ENCODE measurements at regions not wholly inside any gene's neighbourhood (a gene's known extent, or its start where the extent isn't known, plus 50 kb on each side); places are given as distances from the start of the nearest gene placed in this dataset.

- H3K9me3 ChIP-seq (ENCODE audit: low read length): no peaks in the 10 kb centered on the region
- no peaks in the 10 kb centered on the region for H3K27me3 ChIP-seq (ENCODE audit: control insufficient read depth in 1 of 2, insufficient read depth in 2 of 2, low read length in 2 of 2)
Measured at GRCh38 chr7:41875513-41875912, 172.6 kb upstream of the INHBA start.

GRCh38 chr7:41874201-41874785, 171.4 kb upstream of the INHBA start:
- H3K9ac ChIP-seq (ENCODE audit: low read length): no peak overlapping the region
- H3K4me3 ChIP-seq (ENCODE audit: low read depth in 1 of 2, low read length in 2 of 2): no peak overlapping the region
- no peaks in the 10 kb centered on the region for H3K27me3 ChIP-seq (ENCODE audit: control insufficient read depth in 1 of 2, insufficient read depth in 2 of 2, low read length in 2 of 2)
- no peaks in the 10 kb centered on the region for H3K36me3 ChIP-seq (ENCODE audit: insufficient read depth, low read length)
- no peak overlapping the region for H3K27ac ChIP-seq (ENCODE audit: low read depth, low read length)
- peaks cover 4% of the 10 kb centered on the region for H3K4me1 ChIP-seq (ENCODE audit: insufficient read depth, low read length)
- H3K9me3 ChIP-seq (ENCODE audit: low read length): no peaks in the 10 kb centered on the region

More at GRCh38 chr7:41875513-41875912, 172.6 kb upstream of the INHBA start:
- H3K27ac ChIP-seq (ENCODE audit: low read depth, low read length): no peak overlapping the region
- no peak overlapping the region for H3K9ac ChIP-seq (ENCODE audit: low read length)
- no peaks in the 10 kb centered on the region for H3K36me3 ChIP-seq (ENCODE audit: insufficient read depth, low read length)
- H3K4me3 ChIP-seq (ENCODE audit: low read depth in 1 of 2, low read length in 2 of 2): no peak overlapping the region
- peaks cover 7% of the 10 kb centered on the region for H3K4me1 ChIP-seq (ENCODE audit: insufficient read depth, low read length)

- no peak overlapping the region for H3K4me3 ChIP-seq (ENCODE audit: low read depth in 1 of 2, low read length in 2 of 2)
- no peak overlapping the region for H3K27ac ChIP-seq (ENCODE audit: low read depth, low read length)
- H3K9me3 ChIP-seq (ENCODE audit: low read length): no peaks in the 10 kb centered on the region
Measured at GRCh38 chr7:41873741-41874140, 170.9 kb upstream of the INHBA start.

GRCh38 chr7:41872966-41873365, 170.1 kb upstream of the INHBA start:
- no peak overlapping the region for H3K27ac ChIP-seq (ENCODE audit: low read depth, low read length)
- peaks cover 4% of the 10 kb centered on the region for H3K4me1 ChIP-seq (ENCODE audit: insufficient read depth, low read length)
- H3K36me3 ChIP-seq (ENCODE audit: insufficient read depth, low read length): no peaks in the 10 kb centered on the region
- H3K9ac ChIP-seq (ENCODE audit: low read length): no peak overlapping the region
- no peaks in the 10 kb centered on the region for H3K9me3 ChIP-seq (ENCODE audit: low read length)
- no peak overlapping the region for H3K4me3 ChIP-seq (ENCODE audit: low read depth in 1 of 2, low read length in 2 of 2)
- no peaks in the 10 kb centered on the region for H3K27me3 ChIP-seq (ENCODE audit: control insufficient read depth in 1 of 2, insufficient read depth in 2 of 2, low read length in 2 of 2)

More at GRCh38 chr7:41873741-41874140, 170.9 kb upstream of the INHBA start:
- no peak overlapping the region for H3K9ac ChIP-seq (ENCODE audit: low read length)
- H3K27me3 ChIP-seq (ENCODE audit: control insufficient read depth in 1 of 2, insufficient read depth in 2 of 2, low read length in 2 of 2): no peaks in the 10 kb centered on the region
- H3K36me3 ChIP-seq (ENCODE audit: insufficient read depth, low read length): no peaks in the 10 kb centered on the region
- H3K4me1 ChIP-seq (ENCODE audit: insufficient read depth, low read length): peaks cover 4% of the 10 kb centered on the region

- H3K9ac ChIP-seq (ENCODE audit: low read length): no peak overlapping the region
- H3K36me3 ChIP-seq (ENCODE audit: insufficient read depth, low read length): no peaks in the 10 kb centered on the region
- H3K9me3 ChIP-seq (ENCODE audit: low read length): no peaks in the 10 kb centered on the region
- no peak overlapping the region for H3K27ac ChIP-seq (ENCODE audit: low read depth, low read length)
- no peaks in the 10 kb centered on the region for H3K27me3 ChIP-seq (ENCODE audit: control insufficient read depth in 1 of 2, insufficient read depth in 2 of 2, low read length in 2 of 2)
- peaks cover 4% of the 10 kb centered on the region for H3K4me1 ChIP-seq (ENCODE audit: insufficient read depth, low read length)
- no peak overlapping the region for H3K4me3 ChIP-seq (ENCODE audit: low read depth in 1 of 2, low read length in 2 of 2)
Measured at GRCh38 chr7:41870461-41871138, 167.7 kb upstream of the INHBA start.

- H3K4me3 ChIP-seq (ENCODE audit: low read depth in 1 of 2, low read length in 2 of 2): no peak overlapping the region
- peaks cover 4% of the 10 kb centered on the region for H3K4me1 ChIP-seq (ENCODE audit: insufficient read depth, low read length)
- H3K9ac ChIP-seq (ENCODE audit: low read length): no peak overlapping the region
- no peaks in the 10 kb centered on the region for H3K9me3 ChIP-seq (ENCODE audit: low read length)
- H3K36me3 ChIP-seq (ENCODE audit: insufficient read depth, low read length): no peaks in the 10 kb centered on the region
- H3K27ac ChIP-seq (ENCODE audit: low read depth, low read length): no peak overlapping the region
- H3K27me3 ChIP-seq (ENCODE audit: control insufficient read depth in 1 of 2, insufficient read depth in 2 of 2, low read length in 2 of 2): no peaks in the 10 kb centered on the region
Measured at GRCh38 chr7:41869997-41870396, 167.1 kb upstream of the INHBA start.

- no peaks in the 10 kb centered on the region for H3K27me3 ChIP-seq (ENCODE audit: control insufficient read depth in 1 of 2, insufficient read depth in 2 of 2, low read length in 2 of 2)
- peaks cover 4% of the 10 kb centered on the region for H3K4me1 ChIP-seq (ENCODE audit: insufficient read depth, low read length)
- H3K27ac ChIP-seq (ENCODE audit: low read depth, low read length): no peak overlapping the region
- no peaks in the 10 kb centered on the region for H3K9me3 ChIP-seq (ENCODE audit: low read length)
- no peaks in the 10 kb centered on the region for H3K36me3 ChIP-seq (ENCODE audit: insufficient read depth, low read length)
- no peak overlapping the region for H3K9ac ChIP-seq (ENCODE audit: low read length)
- H3K4me3 ChIP-seq (ENCODE audit: low read depth in 1 of 2, low read length in 2 of 2): no peak overlapping the region
Measured at GRCh38 chr7:41869596-41869995, 166.7 kb upstream of the INHBA start.

GRCh38 chr7:41869091-41869490, 166.2 kb upstream of the INHBA start:
- H3K4me1 ChIP-seq (ENCODE audit: insufficient read depth, low read length): peaks cover 4% of the 10 kb centered on the region
- no peak overlapping the region for H3K9ac ChIP-seq (ENCODE audit: low read length)
- H3K9me3 ChIP-seq (ENCODE audit: low read length): no peaks in the 10 kb centered on the region
- no peak overlapping the region for H3K4me3 ChIP-seq (ENCODE audit: low read depth in 1 of 2, low read length in 2 of 2)
- no peak overlapping the region for H3K27ac ChIP-seq (ENCODE audit: low read depth, low read length)
- no peaks in the 10 kb centered on the region for H3K36me3 ChIP-seq (ENCODE audit: insufficient read depth, low read length)
- no peaks in the 10 kb centered on the region for H3K27me3 ChIP-seq (ENCODE audit: control insufficient read depth in 1 of 2, insufficient read depth in 2 of 2, low read length in 2 of 2)

- no peak overlapping the region for H3K4me3 ChIP-seq (ENCODE audit: low read depth in 1 of 2, low read length in 2 of 2)
- peaks cover 4% of the 10 kb centered on the region for H3K4me1 ChIP-seq (ENCODE audit: insufficient read depth, low read length)
- H3K36me3 ChIP-seq (ENCODE audit: insufficient read depth, low read length): no peaks in the 10 kb centered on the region
- no peaks in the 10 kb centered on the region for H3K27me3 ChIP-seq (ENCODE audit: control insufficient read depth in 1 of 2, insufficient read depth in 2 of 2, low read length in 2 of 2)
- no peak overlapping the region for H3K9ac ChIP-seq (ENCODE audit: low read length)
- H3K9me3 ChIP-seq (ENCODE audit: low read length): no peaks in the 10 kb centered on the region
- H3K27ac ChIP-seq (ENCODE audit: low read depth, low read length): no peak overlapping the region
Measured at GRCh38 chr7:41867639-41868280, 164.9 kb upstream of the INHBA start.

GRCh38 chr7:41862261-41862660, 159.4 kb upstream of the INHBA start:
- no peak overlapping the region for H3K4me3 ChIP-seq (ENCODE audit: low read depth in 1 of 2, low read length in 2 of 2)
- H3K9me3 ChIP-seq (ENCODE audit: low read length): no peaks in the 10 kb centered on the region
- H3K27ac ChIP-seq (ENCODE audit: low read depth, low read length): no peak overlapping the region
- H3K9ac ChIP-seq (ENCODE audit: low read length): no peak overlapping the region
- no peaks in the 10 kb centered on the region for H3K36me3 ChIP-seq (ENCODE audit: insufficient read depth, low read length)
- no peaks in the 10 kb centered on the region for H3K27me3 ChIP-seq (ENCODE audit: control insufficient read depth in 1 of 2, insufficient read depth in 2 of 2, low read length in 2 of 2)
- H3K4me1 ChIP-seq (ENCODE audit: insufficient read depth, low read length): no peaks in the 10 kb centered on the region

GRCh38 chr7:41861642-41862041, 158.8 kb upstream of the INHBA start:
- no peak overlapping the region for H3K9ac ChIP-seq (ENCODE audit: low read length)
- H3K4me1 ChIP-seq (ENCODE audit: insufficient read depth, low read length): no peaks in the 10 kb centered on the region
- no peaks in the 10 kb centered on the region for H3K9me3 ChIP-seq (ENCODE audit: low read length)
- no peaks in the 10 kb centered on the region for H3K27me3 ChIP-seq (ENCODE audit: control insufficient read depth in 1 of 2, insufficient read depth in 2 of 2, low read length in 2 of 2)
- no peaks in the 10 kb centered on the region for H3K36me3 ChIP-seq (ENCODE audit: insufficient read depth, low read length)
- no peak overlapping the region for H3K27ac ChIP-seq (ENCODE audit: low read depth, low read length)
- H3K4me3 ChIP-seq (ENCODE audit: low read depth in 1 of 2, low read length in 2 of 2): no peak overlapping the region
